GM12878 (cell line): ENCODE measurements at regions not wholly inside any gene's neighbourhood (a gene's known extent, or its start where the extent isn't known, plus 50 kb on each side); places are given as distances from the start of the nearest gene placed in this dataset.

ENCODE experiments used
- ATAC-seq: fragments of 200-7000 bp; cut with Tn5 transposase; 3 replicates; pipeline ENCODE4 v1.9.1; 2020; ENCODE audit warnings: mild to moderate bottlenecking, moderate library complexity
- BruUV-seq: library from RNA; stranded (reverse); fragments of 400-500 nt; replicated peaks from 2 replicates; lab custom pipeline; 2021; lab: Mats Ljungman, UMichigan
- CTCF ChIA-PET: fragments of 300-600 bp; sonication (Branson Sonifier 250); formaldehyde crosslinking; extraction: SDS; loops from one replicate; lab custom pipeline; 2021; ENCODE audit warnings: inconsistent platforms; lab: Yijun Ruan, JAX
- POLR2A ChIA-PET: fragments of 350-600 bp; formaldehyde crosslinking; extraction: SDS; loops from one replicate; lab custom pipeline; 2021; ENCODE audit warnings: inconsistent platforms; lab: Charles Lee
- RAD21 ChIA-PET: fragments of 300-600 bp; sonication (Branson Sonifier 250); formaldehyde crosslinking; loops from one replicate; lab custom pipeline; 2023; ENCODE audit warnings: antibody characterized with exemption; ENCODE audit not compliant: unreplicated experiment; lab: Charles Lee
- SMC1A ChIA-PET: fragments of 300-600 bp; sonication (Branson Sonifier 250); formaldehyde crosslinking; loops from one replicate; lab custom pipeline; 2023; ENCODE audit not compliant: unreplicated experiment, uncharacterized antibody; lab: Charles Lee
- DNase-seq: peaks from one replicate; pipeline ENCODE4 v3.0.0-alpha.2; 2011; ENCODE audit warnings: low read depth, low spot score
- FAIRE-seq: peaks from 3 replicates; lab custom pipeline; 2011; peaks lifted over from hg19 to GRCh38; lab: Jason Lieb, UNC
- H2AFZ ChIP-seq: 2 replicates; pipeline ENCODE4 v1.6.0; 2011; ENCODE audit warnings: low read depth, low read length, control low read depth; ENCODE audit not compliant: control insufficient read depth
- H3K27ac ChIP-seq: 2 replicates; pipeline ENCODE4 v1.5.1; 2011; ENCODE audit warnings: control low read depth; ENCODE audit not compliant: control insufficient read depth, insufficient read depth
- H3K27me3 ChIP-seq, 2 experiments: replicated peaks in 1 of 2; 2 replicates each; pipeline versions ENCODE4 v1.6.0 to v1.6.1; 2011; ENCODE audit warnings: low read length in 1 of 2; ENCODE audit not compliant: control insufficient read depth in 2 of 2, insufficient read depth in 2 of 2
- H3K36me3 ChIP-seq, 2 experiments: 2 replicates each; pipeline ENCODE4 v1.5.1; 2011; ENCODE audit warnings: low read length in 1 of 2; ENCODE audit not compliant: control insufficient read depth in 2 of 2, insufficient read depth in 2 of 2
- H3K4me1 ChIP-seq: 2 replicates; pipeline ENCODE4 v1.6.1; 2011; ENCODE audit warnings: mild to moderate bottlenecking, low read length, moderate library complexity, mixed read lengths; ENCODE audit not compliant: control insufficient read depth, insufficient read depth
- H3K4me2 ChIP-seq: 2 replicates; pipeline ENCODE4 v1.6.0; 2011; ENCODE audit warnings: control low read depth; ENCODE audit not compliant: control insufficient read depth, insufficient read depth
- H3K4me3 ChIP-seq: fragments of 200-600 bp; sonication (generic); 2 replicates; pipeline ENCODE4 v1.5.1; 2016
- H3K79me2 ChIP-seq: 2 replicates; pipeline ENCODE4 v1.6.0; 2011; ENCODE audit warnings: low read length; ENCODE audit not compliant: control insufficient read depth, insufficient read depth
- H3K9ac ChIP-seq: 2 replicates; pipeline ENCODE4 v1.8.0; 2011; ENCODE audit warnings: low read length, control low read depth, mixed read lengths; ENCODE audit not compliant: control insufficient read depth, insufficient read depth
- H3K9me3 ChIP-seq: replicated peaks from 3 replicates; pipeline ENCODE4 v1.5.1; 2011; ENCODE audit warnings: mild to moderate bottlenecking, low read length; ENCODE audit not compliant: control insufficient read depth, insufficient read depth
- H4K20me1 ChIP-seq: 2 replicates; pipeline ENCODE4 v1.6.0; 2011; ENCODE audit not compliant: control insufficient read depth, insufficient read depth
- BHLHE40 ChIP-seq, 2 experiments: fragments of 450-650 bp in 1 of 2; IDR thresholded peaks; 2 replicates each; pipeline ENCODE4 v1.6.1; 2011 to 2017; ENCODE audit warnings: low read depth in 2 of 2, borderline replicate concordance in 1 of 2, improper control_type of control experiment in 1 of 2, low read length in 1 of 2, mild to moderate bottlenecking in 1 of 2
- CEBPB ChIP-seq, 2 experiments: fragments of 150-350 bp in 1 of 2; IDR thresholded peaks; 2 replicates each; pipeline ENCODE4 v1.6.1; 2012 to 2014; ENCODE audit warnings: low read depth in 2 of 2, low read length in 2 of 2, borderline replicate concordance in 1 of 2, inconsistent platforms in 1 of 2
- E2F4 ChIP-seq: IDR thresholded peaks from 2 replicates; pipeline ENCODE4 v1.6.1; 2012; ENCODE audit warnings: low read depth, low read length, improper control_type of control experiment
- ETV6 ChIP-seq, 2 experiments: fragments of 450-650 bp in 1 of 2; IDR thresholded peaks in 1 of 2; conservative IDR thresholded peaks in 1 of 2; 2 replicates each; pipeline ENCODE4 v1.6.1; 2014; ENCODE audit warnings: antibody characterized with exemption in 1 of 2, borderline replicate concordance in 1 of 2, low read depth in 1 of 2, mild to moderate bottlenecking in 1 of 2, moderate library complexity in 1 of 2
- MTA3 ChIP-seq: IDR thresholded peaks from 2 replicates; pipeline ENCODE4 v1.6.1; 2012; ENCODE audit warnings: low read length, inconsistent platforms, borderline replicate concordance
- MXI1 ChIP-seq: fragments of 150-350 bp; IDR thresholded peaks from 2 replicates; pipeline ENCODE4 v1.6.1; 2011; ENCODE audit warnings: low read depth, mild to moderate bottlenecking, inconsistent platforms, low read length, improper control_type of control experiment
- NR2C1 ChIP-seq: fragments of 450-650 bp; IDR thresholded peaks from 2 replicates; pipeline ENCODE4 v1.6.1; 2017; ENCODE audit warnings: antibody characterized with exemption, mild to moderate bottlenecking, moderate library complexity
- PKNOX1 ChIP-seq: fragments of 450-650 bp; IDR thresholded peaks from 2 replicates; pipeline ENCODE4 v1.6.1; 2016; ENCODE audit warnings: mild to moderate bottlenecking
- PRDM15 ChIP-seq: fragments of 450-650 bp; formaldehyde crosslinking; IDR thresholded peaks from 2 replicates; pipeline ENCODE4 v1.4.0; 2020; ENCODE audit warnings: mild to moderate bottlenecking, moderate library complexity
- RUNX3 ChIP-seq: IDR thresholded peaks from 2 replicates; pipeline ENCODE4 v1.6.1; 2012; ENCODE audit warnings: low read length, inconsistent platforms
- SPI1 ChIP-seq: IDR thresholded peaks from 2 replicates; pipeline ENCODE4 v1.6.1; 2011; ENCODE audit warnings: low read depth, mild to moderate bottlenecking, low read length, moderate library complexity, borderline replicate concordance; ENCODE audit not compliant: insufficient read depth
- SREBF1 ChIP-seq: IDR thresholded peaks from 2 replicates; pipeline ENCODE4 v1.6.1; 2012; ENCODE audit warnings: mild to moderate bottlenecking, low read length
- SRF ChIP-seq, 2 experiments: IDR thresholded peaks; 2 replicates each; pipeline ENCODE4 v1.6.1; 2011; ENCODE audit warnings: low read depth in 2 of 2, low read length in 2 of 2, mild to moderate bottlenecking in 1 of 2, moderate library complexity in 1 of 2
- TCF3 ChIP-seq: IDR thresholded peaks from 2 replicates; pipeline ENCODE4 v1.6.1; 2012; ENCODE audit warnings: low read depth, mild to moderate bottlenecking, low read length, borderline replicate concordance; ENCODE audit not compliant: insufficient read depth
- YBX1 ChIP-seq: fragments of 450-650 bp; IDR thresholded peaks from 2 replicates; pipeline ENCODE4 v1.6.1; 2016; ENCODE audit warnings: antibody characterized with exemption
- ZBTB33 ChIP-seq: fragments of 450-650 bp; IDR thresholded peaks from 2 replicates; pipeline ENCODE4 v1.6.1; 2017; ENCODE audit warnings: mild to moderate bottlenecking
- WGBS: methylation state at CpG from one replicate; pipeline ENCODE4 v1.1.6; 2016; ENCODE audit warnings: low lambda C conversion rate; ENCODE audit not compliant: insufficient replicate concordance, insufficient coverage; ENCODE audit errors: missing lambda C conversion rate; 5-methylcytosine and 5-hydroxymethylcytosine counted together
- in situ Hi-C: fragments of 300-500 bp; cut with MboI; formaldehyde crosslinking; loops from 9 replicates; pipeline ENCODE4 v1.14.3; 2018; ENCODE audit warnings: mixed read lengths
- intact Hi-C: fragments of 100-400 bp; cut with micrococcal nuclease; formaldehyde crosslinking; loops from one replicate; pipeline ENCODE4 v1.14.2; 2022; ENCODE audit not compliant: unreplicated experiment

GRCh38 chr14:49187799-49188198 is 398.4 kb downstream of the RPS29 start:
- SMC1A ChIA-PET: interaction anchor here (1.1 kb wide), 1 partner anchor 10 kb away, joined by 3 read pairs; no protein-coding TSS in a partner anchor
- TF ChIP-seq PRDM15 (CRISPR knock-in tag): no peak
- TF ChIP-seq YBX1: no peak
- no peak for TF ChIP-seq ETV6 (conservative IDR thresholded peaks at IDR 0.05 in 1 of 2, IDR thresholded peaks at IDR 0.05 in 1 of 2; ENCODE audit: borderline replicate concordance in 1 of 2, low read depth in 1 of 2)
- TF ChIP-seq BHLHE40 (IDR thresholded peaks at IDR 0.05; ENCODE audit: borderline replicate concordance in 1 of 2, low read depth in 2 of 2, low read length in 1 of 2): no peak
- no peak for TF ChIP-seq SPI1
- TF ChIP-seq CEBPB (IDR thresholded peaks at IDR 0.05; ENCODE audit: borderline replicate concordance in 1 of 2, low read depth in 2 of 2, low read length in 2 of 2): no peak
- no peak for TF ChIP-seq NR2C1
- no peak for TF ChIP-seq SRF (IDR thresholded peaks at IDR 0.05; ENCODE audit: low read depth in 2 of 2, low read length in 2 of 2)
- no peak for TF ChIP-seq MXI1
- TF ChIP-seq E2F4: no peak
- TF ChIP-seq TCF3: no peak
- no peak for TF ChIP-seq PKNOX1
- no peak for TF ChIP-seq ZBTB33
- no peak for TF ChIP-seq RUNX3
- no peak for TF ChIP-seq SREBF1
- TF ChIP-seq MTA3: no peak

More at GRCh38 chr14:49187799-49188198, 398.4 kb downstream of the RPS29 start:
- no peak overlapping the region for H3K4me2 ChIP-seq
- no peak for DNase-seq
- H3K36me3 ChIP-seq: no peaks in the 10 kb centered on the region
- H4K20me1 ChIP-seq: no peaks in the 10 kb centered on the region
- CTCF ChIA-PET: no interaction called here
- no peaks in the 10 kb centered on the region for H3K79me2 ChIP-seq
- 1% methylated on average over 4 of the region's 4 CpGs for WGBS
- H3K4me1 ChIP-seq: no peaks in the 10 kb centered on the region
- H2AFZ ChIP-seq: no peak overlapping the region
- RAD21 ChIA-PET: no interaction called here
- no peak overlapping the region for H3K9ac ChIP-seq
- H3K9me3 ChIP-seq: no peaks in the 10 kb centered on the region
- no peaks in the 10 kb centered on the region for H3K27me3 ChIP-seq
- no peak overlapping the region for H3K27ac ChIP-seq
- no TSS peak for BruUV-seq
- FAIRE-seq: no peak
- intact Hi-C loops: no loop called here
- ATAC-seq: no peak
- POLR2A ChIA-PET: no interaction called here
- no peak overlapping the region for H3K4me3 ChIP-seq
- in situ Hi-C loops: no loop called here
